ENCODE measurements at regions not wholly inside any gene's neighbourhood (a gene's known extent, or its start where the extent isn't known, plus 50 kb on each side); places are given as distances from the start of the nearest gene placed in this dataset.

GRCh38 chr1:81678779-81679178 is 122.0 kb upstream of the ADGRL2 start:
- Histone ChIP-seq H3K27me3 (no peaks in the 10 kb centered on the region), H3K4me3 (no peak overlapping the region), H3K36me3 (no peaks in the 10 kb centered on the region), H3K9me3 (no peaks in the 10 kb centered on the region), H3K27ac (peak overlapping the region in 1 of 2 donors; percentile 63), H3K4me1 (no peaks in the 10 kb centered on the region)
- DNase-seq (ENCODE audit: low spot score in 2 of 2) = no peak
- TF ChIP-seq POLR2AphosphoS5 (IDR thresholded peaks at IDR 0.05) = no peak
- no peak for TF ChIP-seq CTCF (IDR thresholded peaks at IDR 0.05)
- TF ChIP-seq POLR2A (IDR thresholded peaks at IDR 0.05) = no peak
- intact Hi-C loops (cut with DNase I; ENCODE audit: low total_unique reads) = no loop called here

- Histone ChIP-seq H3K27ac (no peak overlapping the region), H3K4me1 (no peaks in the 10 kb centered on the region), H3K9me3 (no peaks in the 10 kb centered on the region), H3K27me3 (no peaks in the 10 kb centered on the region), H3K36me3 (no peaks in the 10 kb centered on the region), H3K4me3 (no peak overlapping the region)
- intact Hi-C loops (cut with DNase I; ENCODE audit: low total_unique reads) = no loop called here
- TF ChIP-seq CTCF (IDR thresholded peaks at IDR 0.05) (no peak), POLR2AphosphoS5 (IDR thresholded peaks at IDR 0.05) (no peak), POLR2A (IDR thresholded peaks at IDR 0.05) (no peak)
- DNase-seq (ENCODE audit: low spot score in 2 of 2) = no peak
Measured at GRCh38 chr1:81672766-81673165, 128.0 kb upstream of the ADGRL2 start.

- intact Hi-C loops (cut with DNase I; ENCODE audit: low total_unique reads) = no loop called here
- no peak overlapping the region for H3K27ac ChIP-seq
- no peaks in the 10 kb centered on the region for H3K27me3 ChIP-seq
- TF ChIP-seq CTCF (IDR thresholded peaks at IDR 0.05) = no peak
- no peak for TF ChIP-seq POLR2AphosphoS5 (IDR thresholded peaks at IDR 0.05)
- no peak for TF ChIP-seq POLR2A (IDR thresholded peaks at IDR 0.05)
- no peak for DNase-seq (ENCODE audit: low spot score in 2 of 2)
- H3K4me1 ChIP-seq = no peaks in the 10 kb centered on the region
- H3K4me3 ChIP-seq = no peak overlapping the region
- no peaks in the 10 kb centered on the region for H3K36me3 ChIP-seq
- H3K9me3 ChIP-seq = no peaks in the 10 kb centered on the region
Measured at GRCh38 chr1:81671038-81671437, 129.7 kb upstream of the ADGRL2 start.

- TF ChIP-seq POLR2A (IDR thresholded peaks at IDR 0.05) (no peak), CTCF (IDR thresholded peaks at IDR 0.05) (no peak), POLR2AphosphoS5 (IDR thresholded peaks at IDR 0.05) (no peak)
- intact Hi-C loops (cut with DNase I; ENCODE audit: low total_unique reads) = no loop called here
- Histone ChIP-seq H3K27me3 (no peaks in the 10 kb centered on the region), H3K4me3 (no peak overlapping the region), H3K27ac (no peak overlapping the region), H3K4me1 (no peaks in the 10 kb centered on the region), H3K36me3 (no peaks in the 10 kb centered on the region), H3K9me3 (no peaks in the 10 kb centered on the region)
- DNase-seq (ENCODE audit: low spot score in 2 of 2) = peak in 1 of 2 donors; percentile 66
Measured at GRCh38 chr1:81670286-81670685, 130.4 kb upstream of the ADGRL2 start.

GRCh38 chr1:81666586-81666985 is 134.1 kb upstream of the ADGRL2 start:
- no peak for TF ChIP-seq CTCF (IDR thresholded peaks at IDR 0.05)
- TF ChIP-seq POLR2AphosphoS5 (IDR thresholded peaks at IDR 0.05) = no peak
- no peak for TF ChIP-seq POLR2A (IDR thresholded peaks at IDR 0.05)
- Histone ChIP-seq H3K27me3 (no peaks in the 10 kb centered on the region), H3K27ac (no peak overlapping the region), H3K4me1 (no peaks in the 10 kb centered on the region), H3K36me3 (no peaks in the 10 kb centered on the region), H3K4me3 (no peak overlapping the region), H3K9me3 (no peaks in the 10 kb centered on the region)
- no peak for DNase-seq (ENCODE audit: low spot score in 2 of 2)
- intact Hi-C loops (cut with DNase I; ENCODE audit: low total_unique reads) = no loop called here

Data from breast epithelium (tissue), 4 donors.